Lower leg skin (tissue), 4 donors: ENCODE measurements at regions not wholly inside any gene's neighbourhood (a gene's known extent, or its start where the extent isn't known, plus 50 kb on each side); places are given as distances from the start of the nearest gene placed in this dataset.

Experiments
- DNase-seq, 2 donors: peaks; one replicate each; pipeline ENCODE4 v3.0.0-alpha.2; 2019; ENCODE audit warnings: low spot score in 2 of 2
- H3K4me3 ChIP-seq: fragments of 200-600 bp; sonication (generic); 2 replicates; pipeline ENCODE4 v1.5.1; 2017; ENCODE audit warnings: mild to moderate bottlenecking, low read depth; ENCODE audit not compliant: poor library complexity, severe bottlenecking
- CTCF ChIP-seq, 3 donors: fragments of 450-650 bp; IDR thresholded peaks; one replicate each; pipeline ENCODE4 v1.5.1; 2016; ENCODE audit warnings: antibody characterized with exemption in 3 of 3, mild to moderate bottlenecking in 3 of 3, moderate library complexity in 2 of 3
- POLR2A ChIP-seq, 2 donors: fragments of 450-650 bp; IDR thresholded peaks; one replicate each; pipeline ENCODE4 v1.6.1; 2016 to 2017; ENCODE audit warnings: antibody characterized with exemption in 2 of 2, mild to moderate bottlenecking in 1 of 2, moderate library complexity in 1 of 2
- whole genome bisulfite sequencing, 2 donors: methylation state at CpG; one replicate each; pipeline ENCODE4 v1.1.5; 2018; 5-methylcytosine and 5-hydroxymethylcytosine counted together
- intact Hi-C: fragments of 100-400 bp; cut with DNase I; formaldehyde crosslinking; loops from one replicate; pipeline ENCODE4 v1.15.0; 2023; ENCODE audit warnings: low total_unique reads

- intact Hi-C loops = no loop called here
- TF ChIP-seq CTCF (IDR thresholded peaks at IDR 0.05) (no peak), POLR2A (IDR thresholded peaks at IDR 0.05) (no peak)
- peak in 1 of 2 donors; percentile 13 for DNase-seq
- 93% methylated on average over 8 of the region's 8 CpGs for WGBS, 2 donors
- H3K4me3 ChIP-seq = no peak overlapping the region
Measured at GRCh38 chr10:4053940-4054339, 268.9 kb upstream of the KLF6 start.

- peak in 1 of 2 donors; percentile 14 for DNase-seq
- intact Hi-C loops = no loop called here
- 63 to 72% methylated on average over 9 of the region's 9 CpGs for WGBS, 2 donors
- no peak for TF ChIP-seq CTCF (IDR thresholded peaks at IDR 0.05)
- TF ChIP-seq POLR2A (IDR thresholded peaks at IDR 0.05) = no peak
- no peak overlapping the region for H3K4me3 ChIP-seq
Measured at GRCh38 chr10:4051641-4052151, 266.7 kb upstream of the KLF6 start.

GRCh38 chr10:4051011-4051640 lies 266.1 kb upstream of the KLF6 start:
- DNase-seq = peak in 1 of 2 donors; percentile 76
- no peak overlapping the region for H3K4me3 ChIP-seq
- intact Hi-C loops = no loop called here
- WGBS, 2 donors = 17 to 22% methylated on average over 8 of the region's 8 CpGs
- TF ChIP-seq POLR2A (IDR thresholded peaks at IDR 0.05) = no peak
- TF ChIP-seq CTCF (IDR thresholded peaks at IDR 0.05) = no peak

GRCh38 chr10:4050061-4050460 lies 265.1 kb upstream of the KLF6 start:
- DNase-seq = peak in 1 of 2 donors; percentile 17
- H3K4me3 ChIP-seq = no peak overlapping the region
- intact Hi-C loops = no loop called here
- TF ChIP-seq POLR2A (IDR thresholded peaks at IDR 0.05) (no peak), CTCF (IDR thresholded peaks at IDR 0.05) (no peak)
- 92 to 93% methylated on average over 4 of the region's 4 CpGs for WGBS, 2 donors

GRCh38 chr10:4049348-4049747 lies 264.3 kb upstream of the KLF6 start:
- no peak for TF ChIP-seq CTCF (IDR thresholded peaks at IDR 0.05)
- TF ChIP-seq POLR2A (IDR thresholded peaks at IDR 0.05) = no peak
- intact Hi-C loops = no loop called here
- H3K4me3 ChIP-seq = no peak overlapping the region
- no peak for DNase-seq
- WGBS, 2 donors = 87 to 92% methylated on average over 6 of the region's 6 CpGs
